ENCODE measurements at regions not wholly inside any gene's neighbourhood (a gene's known extent, or its start where the extent isn't known, plus 50 kb on each side); places are given as distances from the start of the nearest gene placed in this dataset.

DNA sequence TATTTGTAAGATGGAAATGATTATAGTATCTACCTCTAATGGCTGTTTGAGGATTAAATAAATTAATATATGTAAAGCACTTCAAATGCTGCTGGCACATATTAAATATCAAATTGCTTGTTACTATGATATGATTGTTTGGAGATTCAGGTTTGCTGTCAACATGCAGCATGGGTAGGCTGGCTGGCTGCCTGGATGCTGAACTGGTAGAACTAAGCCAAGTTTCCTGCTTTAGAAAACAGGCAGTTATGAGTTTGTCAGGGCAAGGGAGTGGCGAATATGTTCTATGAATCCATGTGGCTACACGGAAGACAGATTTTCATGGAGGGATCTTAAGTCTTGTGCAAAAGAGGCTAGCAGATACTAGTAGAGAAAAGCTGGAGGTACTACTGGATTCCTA, 239.6 kb downstream of the GBA3 start:
- no peaks in the 10 kb centered on the region for H3K27me3 Mint-ChIP-seq
- POLR2A ChIA-PET, result no interaction called here
- Histone ChIP-seq H3K27ac (ENCODE audit: low read length in 2 of 2) (no peak overlapping the region), H3K4me1 (ENCODE audit: control insufficient read depth in 2 of 2, insufficient read depth in 2 of 2, low read length in 2 of 2) (no peaks in the 10 kb centered on the region), H3K4me2 (replicated peaks; ENCODE audit: low read depth, low read length, poor library complexity, severe bottlenecking) (no peak overlapping the region), H3K9me3 (ENCODE audit: control extremely low read depth in 1 of 3, control insufficient read depth in 2 of 3, insufficient read depth in 1 of 3, low read length in 2 of 3) (no peaks in the 10 kb centered on the region), H4K20me1 (ENCODE audit: control insufficient read depth, insufficient read depth, low read length, poor library complexity, severe bottlenecking) (no peaks in the 10 kb centered on the region), H2AFZ (ENCODE audit: insufficient read depth, low read depth, low read length, poor library complexity, severe bottlenecking) (no peak overlapping the region), H3K27me3 (replicated peaks in 1 of 4; ENCODE audit: control extremely low read depth in 1 of 4, control insufficient read depth in 3 of 4, insufficient read depth in 4 of 4, low read length in 3 of 4) (no peaks in the 10 kb centered on the region), H3K9ac (ENCODE audit: low read length) (no peak overlapping the region), H3K79me2 (ENCODE audit: control insufficient read depth, insufficient read depth, low read length) (no peaks in the 10 kb centered on the region), H3K36me3 (replicated peaks in 1 of 2; ENCODE audit: control extremely low read depth in 1 of 2, control insufficient read depth in 1 of 2, extremely low read depth in 1 of 2, insufficient read depth in 2 of 2, low read length in 1 of 2) (no peaks in the 10 kb centered on the region), H3K4me3 (ENCODE audit: control extremely low read depth in 1 of 5, extremely low read depth in 1 of 5, insufficient read depth in 1 of 5, low read depth in 2 of 5, low read length in 4 of 5) (no peak overlapping the region)
- H3K4me1 Mint-ChIP-seq, result no peaks in the 10 kb centered on the region
- H3K4me3 Mint-ChIP-seq, result no peak overlapping the region
- H3K27ac Mint-ChIP-seq, result no peak overlapping the region
- CTCF ChIA-PET, result no interaction called here
- ATAC-seq (ENCODE audit: low read depth) (no peak), DNase-seq (no peak)
- H3K9me3 Mint-ChIP-seq (ENCODE audit: insufficient read depth), result no peaks in the 10 kb centered on the region
- 88% methylated on average over 1 of the region's 2 CpGs for WGBS (ENCODE audit: insufficient coverage)
- TF ChIP-seq EZH2 (IDR thresholded peaks at IDR 0.05; ENCODE audit: borderline replicate concordance, insufficient read depth, low read depth, low read length, poor library complexity, severe bottlenecking), result no peak
- TF ChIP-seq, protein P1, sequence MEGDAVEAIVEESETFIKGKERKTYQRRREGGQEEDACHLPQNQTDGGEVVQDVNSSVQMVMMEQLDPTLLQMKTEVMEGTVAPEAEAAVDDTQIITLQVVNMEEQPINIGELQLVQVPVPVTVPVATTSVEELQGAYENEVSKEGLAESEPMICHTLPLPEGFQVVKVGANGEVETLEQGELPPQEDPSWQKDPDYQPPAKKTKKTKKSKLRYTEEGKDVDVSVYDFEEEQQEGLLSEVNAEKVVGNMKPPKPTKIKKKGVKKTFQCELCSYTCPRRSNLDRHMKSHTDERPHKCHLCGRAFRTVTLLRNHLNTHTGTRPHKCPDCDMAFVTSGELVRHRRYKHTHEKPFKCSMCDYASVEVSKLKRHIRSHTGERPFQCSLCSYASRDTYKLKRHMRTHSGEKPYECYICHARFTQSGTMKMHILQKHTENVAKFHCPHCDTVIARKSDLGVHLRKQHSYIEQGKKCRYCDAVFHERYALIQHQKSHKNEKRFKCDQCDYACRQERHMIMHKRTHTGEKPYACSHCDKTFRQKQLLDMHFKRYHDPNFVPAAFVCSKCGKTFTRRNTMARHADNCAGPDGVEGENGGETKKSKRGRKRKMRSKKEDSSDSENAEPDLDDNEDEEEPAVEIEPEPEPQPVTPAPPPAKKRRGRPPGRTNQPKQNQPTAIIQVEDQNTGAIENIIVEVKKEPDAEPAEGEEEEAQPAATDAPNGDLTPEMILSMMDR (IDR thresholded peaks at IDR 0.05), result no peak
- intact Hi-C loops (cut with micrococcal nuclease), result no loop called here

DNA sequence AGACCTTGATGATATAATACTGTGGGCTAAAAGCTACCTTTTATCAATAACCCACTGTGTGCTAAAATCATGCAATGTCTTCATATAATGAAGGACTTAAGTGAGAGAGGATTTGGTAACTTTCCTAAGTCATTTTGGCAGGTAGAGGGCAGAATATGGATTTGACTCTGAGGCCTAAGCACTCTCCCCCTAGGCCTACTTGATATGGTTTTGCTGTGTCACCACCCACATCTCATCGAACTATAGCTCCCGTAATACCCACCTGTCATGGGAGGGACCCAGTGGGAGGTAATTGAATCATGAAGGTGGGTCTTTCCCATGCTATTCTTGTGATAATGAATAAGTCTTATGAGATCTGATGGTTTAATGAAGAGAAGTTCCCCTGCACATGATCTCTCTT, 229.7 kb downstream of the GBA3 start:
- ATAC-seq (ENCODE audit: low read depth) (no peak), DNase-seq (no peak)
- no peaks in the 10 kb centered on the region for H3K79me2 ChIP-seq (ENCODE audit: control insufficient read depth, insufficient read depth, low read length)
- Mint-ChIP-seq H3K27ac (no peak overlapping the region), H3K27me3 (no peaks in the 10 kb centered on the region), H3K4me3 (no peak overlapping the region), H3K9me3 (ENCODE audit: insufficient read depth) (peaks cover 5% of the 10 kb centered on the region), H3K4me1 (no peaks in the 10 kb centered on the region)
- H4K20me1 ChIP-seq (ENCODE audit: control insufficient read depth, insufficient read depth, low read length, poor library complexity, severe bottlenecking), result no peaks in the 10 kb centered on the region
- intact Hi-C loops (cut with micrococcal nuclease), result no loop called here
- ChIA-PET POLR2A (no interaction called here), CTCF (no interaction called here)
- H3K27ac ChIP-seq (ENCODE audit: low read length in 2 of 2), result no peak overlapping the region
- no peak overlapping the region for H3K4me3 ChIP-seq (ENCODE audit: control extremely low read depth in 1 of 5, extremely low read depth in 1 of 5, insufficient read depth in 1 of 5, low read depth in 2 of 5, low read length in 4 of 5)
- H3K4me1 ChIP-seq (ENCODE audit: control insufficient read depth in 2 of 2, insufficient read depth in 2 of 2, low read length in 2 of 2), result no peaks in the 10 kb centered on the region
- H3K36me3 ChIP-seq (replicated peaks in 1 of 2; ENCODE audit: control extremely low read depth in 1 of 2, control insufficient read depth in 1 of 2, extremely low read depth in 1 of 2, insufficient read depth in 2 of 2, low read length in 1 of 2), result no peaks in the 10 kb centered on the region
- WGBS (ENCODE audit: insufficient coverage), result no CpG with 5 or more reads among the region's 2 CpGs
- no peak overlapping the region for H2AFZ ChIP-seq (ENCODE audit: insufficient read depth, low read depth, low read length, poor library complexity, severe bottlenecking)
- H3K27me3 ChIP-seq (replicated peaks in 1 of 4; ENCODE audit: control extremely low read depth in 1 of 4, control insufficient read depth in 3 of 4, insufficient read depth in 4 of 4, low read length in 3 of 4), result no peaks in the 10 kb centered on the region
- peaks cover 0 to 2% (median 0%) of the 10 kb centered on the region in 3 donors for H3K9me3 ChIP-seq (ENCODE audit: control extremely low read depth in 1 of 3, control insufficient read depth in 2 of 3, insufficient read depth in 1 of 3, low read length in 2 of 3)
- H3K9ac ChIP-seq (ENCODE audit: low read length), result no peak overlapping the region
- H3K4me2 ChIP-seq (replicated peaks; ENCODE audit: low read depth, low read length, poor library complexity, severe bottlenecking), result no peak overlapping the region
- TF ChIP-seq, protein P1 (IDR thresholded peaks at IDR 0.05), result no peak
- no peak for TF ChIP-seq EZH2 (IDR thresholded peaks at IDR 0.05; ENCODE audit: borderline replicate concordance, insufficient read depth, low read depth, low read length, poor library complexity, severe bottlenecking)
